NCI-H82 (cell line): ENCODE measurements at regions not wholly inside any gene's neighbourhood (a gene's known extent, or its start where the extent isn't known, plus 50 kb on each side); places are given as distances from the start of the nearest gene placed in this dataset.

Experiments
- DNase-seq: peaks from one replicate; lab custom pipeline; 2025; lab: John Stamatoyannopoulos, UW

DNA sequence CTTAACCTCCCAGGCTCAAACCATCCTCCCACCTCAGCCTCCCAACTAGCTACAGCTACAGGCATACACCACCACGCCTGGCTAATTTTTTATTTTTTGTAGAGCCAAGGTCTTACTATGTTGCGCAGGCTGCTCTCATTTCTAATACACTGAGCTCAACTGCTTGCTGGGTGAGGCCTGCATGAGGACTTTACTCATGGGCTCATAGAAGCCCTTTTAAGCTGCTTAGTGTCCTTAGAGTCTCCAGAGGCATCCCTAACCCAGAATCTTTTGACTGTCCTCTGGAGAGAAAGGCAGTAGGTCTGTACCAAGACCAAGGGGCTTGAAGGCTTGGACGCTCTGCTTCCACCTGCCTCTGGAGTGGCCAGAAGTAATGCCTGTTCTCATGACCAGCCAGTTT is 141.6 kb downstream of the TM9SF2 start:
- DNase-seq: peak; percentile 72

DNA sequence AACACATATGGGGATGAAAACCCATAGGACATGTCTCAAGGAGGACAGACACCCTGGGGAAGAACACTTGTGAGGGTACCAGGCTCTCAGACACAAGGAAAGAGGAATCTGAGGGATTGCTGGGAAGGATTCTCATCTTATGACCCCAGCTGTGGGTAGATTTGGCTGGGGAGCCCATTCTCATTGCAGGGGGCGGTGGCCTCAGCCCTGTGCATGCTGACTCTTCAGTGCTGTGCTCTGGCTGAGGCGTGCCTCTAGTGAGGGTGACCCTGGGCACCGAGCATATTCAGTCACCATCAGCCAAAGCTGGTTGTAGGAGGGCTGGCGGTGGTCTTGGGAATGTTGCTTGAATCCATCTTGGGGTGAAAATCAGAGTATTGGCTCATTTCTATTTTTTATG is 140.7 kb downstream of the TM9SF2 start:
- DNase-seq: no peak

DNA sequence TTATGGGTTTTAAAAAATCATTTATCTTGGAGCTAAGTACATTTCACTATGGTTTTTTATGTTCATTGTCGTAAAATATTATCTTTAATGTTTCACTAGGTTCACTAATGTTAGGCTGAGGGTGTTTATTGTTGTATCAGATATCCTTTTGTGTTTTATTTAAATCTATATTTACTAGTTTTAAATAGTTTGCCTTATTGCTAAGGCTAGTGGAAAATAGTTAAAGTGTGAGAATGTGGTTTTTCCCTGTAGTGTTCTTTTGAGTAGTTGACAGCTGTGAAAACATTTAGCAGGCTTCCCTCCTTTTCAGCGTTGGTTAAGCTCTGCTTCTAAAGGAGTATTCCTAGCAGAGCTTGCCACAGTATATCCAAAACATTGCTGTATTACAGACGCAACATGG is 139.0 kb downstream of the TM9SF2 start:
- no peak for DNase-seq

DNA sequence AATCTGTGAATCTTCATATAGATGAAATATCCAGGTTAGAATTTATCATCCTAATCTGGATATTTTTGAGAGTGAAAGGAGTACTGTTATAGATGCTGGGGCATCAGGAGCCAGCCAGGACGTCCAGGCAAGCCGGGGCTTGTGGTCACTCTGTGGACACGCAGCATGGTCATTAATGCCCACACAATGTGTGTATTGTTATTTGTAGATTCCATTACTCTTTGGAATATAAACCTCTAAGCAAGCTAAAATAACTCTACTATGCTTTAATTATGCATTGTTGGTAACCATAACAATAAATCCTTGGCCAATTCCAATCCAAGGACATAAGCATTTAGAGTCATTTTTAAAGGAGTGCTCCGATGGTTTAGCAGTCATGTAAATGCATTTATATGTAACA is 137.9 kb downstream of the TM9SF2 start:
- no peak for DNase-seq

DNA sequence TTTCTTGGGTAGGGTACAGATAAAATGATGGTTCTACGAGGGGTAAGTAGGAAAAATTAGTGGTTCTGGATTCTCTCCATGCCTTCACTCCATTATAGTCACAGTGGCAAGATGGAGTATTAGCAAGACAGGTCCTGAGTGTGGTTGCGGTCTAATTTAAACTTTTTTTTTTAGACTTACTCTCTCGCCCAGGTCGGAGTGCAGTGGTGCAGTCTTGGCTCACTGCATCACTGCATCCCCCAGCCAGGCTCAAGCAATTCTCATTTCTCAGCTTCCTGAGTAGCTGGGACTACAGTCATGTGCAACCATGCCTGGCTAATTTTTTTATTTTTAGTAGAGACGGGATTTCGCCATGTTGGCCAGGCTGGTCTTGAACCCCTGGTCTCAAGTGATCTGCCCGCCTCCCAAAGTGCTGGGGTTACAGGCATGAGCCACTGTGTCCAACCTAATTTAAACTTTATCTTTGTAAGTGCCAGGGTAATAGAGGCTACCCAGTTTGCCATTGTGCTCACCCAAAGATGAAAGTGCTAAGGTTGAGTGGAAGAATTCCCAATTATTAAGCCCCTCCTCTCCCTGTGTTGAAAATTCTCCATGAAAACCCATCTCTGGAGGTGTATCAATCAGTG is 135.6 kb downstream of the TM9SF2 start:
- DNase-seq: no peak

DNA sequence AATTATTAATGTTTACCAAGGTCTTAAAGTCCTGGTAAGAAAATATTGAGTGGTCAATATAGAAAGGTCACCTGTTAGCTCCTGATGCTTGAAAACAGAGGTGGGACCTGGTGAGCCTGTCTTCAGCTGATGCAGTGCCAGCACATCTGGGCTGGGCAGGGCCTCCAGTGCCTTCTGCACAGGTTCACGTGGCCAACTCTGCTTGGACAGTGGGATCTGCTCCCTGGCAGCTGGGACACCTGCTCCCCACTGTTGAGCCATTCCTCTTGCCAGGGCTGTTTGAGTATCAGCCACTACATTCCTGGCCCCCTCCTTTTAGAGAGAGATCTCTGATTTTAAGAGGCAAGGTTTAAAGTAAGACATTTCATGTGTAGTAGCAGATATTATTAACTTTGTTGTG is 135.0 kb downstream of the TM9SF2 start:
- no peak for DNase-seq

DNA sequence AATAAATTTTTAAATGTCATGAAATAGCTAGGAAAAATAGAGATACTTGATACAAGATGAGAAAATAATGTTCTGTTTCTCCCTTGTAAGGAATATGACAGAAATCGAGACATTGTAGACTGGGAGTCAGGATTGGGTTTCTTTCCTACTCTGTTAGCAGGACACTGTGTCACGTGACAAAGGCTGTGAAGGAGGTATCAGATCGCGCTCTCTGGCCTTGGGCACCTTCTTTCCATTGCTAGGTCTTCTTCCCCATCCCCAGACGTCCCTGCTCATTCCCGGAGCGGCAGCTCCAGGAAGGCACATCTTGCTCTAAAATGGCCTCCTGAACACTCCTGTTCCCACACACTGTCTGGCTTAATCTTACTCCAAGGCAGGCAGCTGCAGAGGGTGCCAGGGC is 133.4 kb downstream of the TM9SF2 start:
- DNase-seq: no peak

DNA sequence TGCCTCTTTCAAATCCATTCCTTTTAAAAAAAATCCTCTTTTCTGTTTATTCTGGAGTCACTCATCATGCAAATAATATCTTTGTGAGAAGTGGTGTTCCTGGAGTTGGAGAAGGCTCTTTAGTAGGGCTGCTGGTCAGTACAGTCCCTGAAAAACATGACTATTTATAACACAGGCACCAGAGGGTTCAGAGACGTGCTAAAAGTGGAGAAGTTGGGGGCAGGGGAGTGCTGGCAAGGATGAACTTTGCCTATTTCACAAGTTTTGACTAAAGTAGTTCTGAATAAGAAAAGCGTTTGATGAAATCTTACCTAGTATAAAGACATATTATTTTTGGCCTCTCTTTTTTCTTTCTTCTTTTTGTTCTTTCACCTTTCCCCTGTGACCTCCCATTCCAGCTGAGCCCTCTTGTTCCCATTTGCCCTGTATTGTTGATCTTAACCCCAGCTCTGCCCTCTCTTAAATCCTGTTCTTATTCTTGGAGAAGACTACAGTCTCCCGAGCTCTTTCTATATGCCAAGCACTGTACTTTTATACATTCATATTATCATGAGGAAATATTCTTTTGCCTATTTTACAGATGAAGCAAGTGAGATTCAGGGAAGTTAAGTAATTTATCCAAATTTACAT is 129.1 kb downstream of the TM9SF2 start:
- DNase-seq: no peak

DNA sequence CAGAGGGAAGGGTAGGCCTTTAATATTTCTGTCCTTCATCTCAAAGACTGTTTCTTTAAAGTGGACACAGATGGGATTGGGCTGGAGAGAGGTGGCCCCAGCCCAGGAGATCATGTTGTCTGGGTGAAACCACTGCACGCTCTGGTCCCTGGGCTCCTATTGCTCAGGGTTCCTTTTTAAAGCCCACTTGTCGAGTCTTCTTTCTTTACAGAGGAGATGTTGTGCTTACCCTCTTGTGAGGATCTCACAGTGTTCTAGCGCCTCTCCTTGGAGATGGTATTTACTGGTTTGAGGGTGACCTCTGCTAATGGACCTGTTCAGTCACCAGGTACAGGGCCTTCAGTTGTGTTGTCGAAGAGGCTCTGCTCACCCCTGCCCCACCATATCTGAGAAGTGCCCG is 128.4 kb downstream of the TM9SF2 start:
- DNase-seq: no peak

DNA sequence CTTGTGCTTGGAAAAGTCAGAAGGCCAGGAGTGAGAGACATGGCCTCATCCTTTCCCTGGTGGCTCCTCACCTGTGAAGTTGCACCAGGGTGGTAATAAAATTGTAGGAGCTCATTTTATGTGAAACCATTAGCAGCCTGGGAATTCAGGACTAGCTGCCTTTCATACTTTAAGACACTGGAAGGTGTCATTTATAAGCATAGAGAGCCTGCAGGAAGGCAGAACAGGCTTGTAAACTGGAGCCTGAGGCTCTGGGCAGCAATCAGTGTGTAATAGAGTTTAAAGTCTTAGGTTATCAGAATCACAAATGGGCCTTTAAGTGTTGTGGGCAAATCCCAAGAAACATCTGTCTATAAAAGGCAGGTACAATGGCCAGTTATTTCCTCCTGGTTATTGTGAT is 127.2 kb downstream of the TM9SF2 start:
- DNase-seq: no peak

DNA sequence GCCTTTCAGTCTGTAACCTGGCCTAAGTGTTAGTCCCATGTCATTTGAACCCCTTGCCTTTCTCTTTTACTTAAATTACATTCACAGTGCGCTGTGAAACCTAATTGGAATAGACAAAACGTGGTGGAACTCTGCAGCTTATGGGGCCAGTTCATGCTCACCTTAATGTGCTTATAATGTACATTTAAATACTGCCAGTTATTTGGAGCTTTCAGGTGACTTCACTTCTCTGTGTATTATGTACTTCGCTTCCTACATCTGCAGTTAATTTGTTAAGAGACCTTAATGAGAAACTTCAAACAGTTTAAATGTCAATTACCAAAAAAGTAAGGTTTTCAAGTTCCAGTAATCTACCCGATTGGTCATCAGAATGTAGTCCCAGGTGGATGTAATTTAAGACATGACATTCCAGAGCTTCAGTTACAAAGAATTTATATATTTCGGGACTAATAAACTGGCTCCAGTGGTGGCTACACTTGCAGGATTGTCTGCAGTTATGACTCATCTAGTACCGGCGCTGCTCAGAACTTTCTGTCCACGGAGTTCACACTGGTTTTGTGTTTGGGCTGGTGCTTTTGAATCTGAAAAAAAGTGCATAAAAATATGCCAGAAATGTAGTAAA is 125.3 kb downstream of the TM9SF2 start:
- no peak for DNase-seq

DNA sequence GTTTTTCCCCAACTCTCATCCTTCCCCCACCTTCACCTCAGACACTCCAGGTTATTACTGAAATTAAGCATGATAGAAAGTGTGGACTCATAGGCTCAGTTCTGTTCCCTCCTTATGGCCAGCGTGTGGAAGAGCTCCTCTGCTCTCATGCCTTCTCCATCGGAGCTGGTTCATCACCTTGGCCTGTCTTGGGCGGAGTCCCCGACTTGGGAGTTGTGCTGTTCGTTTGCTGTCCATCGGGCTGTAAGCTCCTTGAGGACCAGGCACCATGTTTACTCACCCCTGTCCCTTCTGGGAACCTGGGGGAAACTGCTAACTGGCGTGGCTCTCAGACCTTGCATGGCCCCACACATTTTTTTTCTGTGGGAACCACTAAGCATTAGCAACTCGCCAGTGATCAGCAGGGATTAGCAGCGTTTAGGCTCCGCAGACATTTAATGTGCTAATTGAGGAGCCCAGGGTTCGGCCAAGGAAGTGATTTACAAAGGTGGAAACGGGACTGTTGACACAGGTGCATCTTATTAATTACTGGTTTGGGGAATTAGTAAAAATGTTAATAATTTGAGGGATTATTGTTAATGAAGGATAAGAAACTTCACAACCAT is 123.8 kb downstream of the TM9SF2 start:
- DNase-seq: peak; percentile 82

DNA sequence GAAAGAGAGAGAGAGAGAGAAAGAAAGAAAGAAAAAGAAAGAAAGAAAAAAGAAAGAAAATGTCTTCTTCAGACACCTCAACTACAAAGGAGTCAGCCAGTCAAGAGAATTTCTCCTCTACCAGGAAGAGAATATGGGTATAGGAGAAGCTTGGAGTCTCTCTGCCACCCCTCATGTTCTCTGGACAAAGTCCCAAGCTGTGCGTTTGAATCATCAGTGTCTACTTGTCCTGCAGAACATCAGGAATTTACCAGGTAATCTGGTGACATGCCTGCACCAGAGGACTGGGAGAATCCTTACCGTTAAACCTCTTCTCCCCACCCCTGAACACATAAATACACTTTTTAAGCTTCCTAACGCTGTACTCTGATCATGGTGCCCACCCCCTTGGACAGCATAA is 119.5 kb downstream of the TM9SF2 start:
- no peak for DNase-seq

DNA sequence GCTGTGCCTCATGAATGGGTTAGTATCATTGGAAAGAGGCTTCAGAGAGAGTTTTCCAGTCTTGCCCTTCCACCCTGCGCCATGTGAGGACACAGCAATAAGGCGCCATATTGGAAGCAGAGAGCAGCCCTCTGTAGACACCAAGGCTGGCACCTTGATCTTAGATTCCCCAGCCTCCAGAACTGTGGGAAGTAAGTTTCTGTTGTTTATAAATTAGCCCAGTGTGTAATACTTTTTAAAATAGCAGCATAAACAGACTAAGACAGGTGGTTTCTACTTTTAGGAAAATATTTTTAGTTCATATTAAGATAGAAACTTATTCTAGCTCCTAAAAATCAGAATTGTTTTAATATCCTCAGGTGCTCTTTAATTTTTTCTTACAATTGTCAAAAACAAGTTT is 117.9 kb downstream of the TM9SF2 start:
- no peak for DNase-seq

DNA sequence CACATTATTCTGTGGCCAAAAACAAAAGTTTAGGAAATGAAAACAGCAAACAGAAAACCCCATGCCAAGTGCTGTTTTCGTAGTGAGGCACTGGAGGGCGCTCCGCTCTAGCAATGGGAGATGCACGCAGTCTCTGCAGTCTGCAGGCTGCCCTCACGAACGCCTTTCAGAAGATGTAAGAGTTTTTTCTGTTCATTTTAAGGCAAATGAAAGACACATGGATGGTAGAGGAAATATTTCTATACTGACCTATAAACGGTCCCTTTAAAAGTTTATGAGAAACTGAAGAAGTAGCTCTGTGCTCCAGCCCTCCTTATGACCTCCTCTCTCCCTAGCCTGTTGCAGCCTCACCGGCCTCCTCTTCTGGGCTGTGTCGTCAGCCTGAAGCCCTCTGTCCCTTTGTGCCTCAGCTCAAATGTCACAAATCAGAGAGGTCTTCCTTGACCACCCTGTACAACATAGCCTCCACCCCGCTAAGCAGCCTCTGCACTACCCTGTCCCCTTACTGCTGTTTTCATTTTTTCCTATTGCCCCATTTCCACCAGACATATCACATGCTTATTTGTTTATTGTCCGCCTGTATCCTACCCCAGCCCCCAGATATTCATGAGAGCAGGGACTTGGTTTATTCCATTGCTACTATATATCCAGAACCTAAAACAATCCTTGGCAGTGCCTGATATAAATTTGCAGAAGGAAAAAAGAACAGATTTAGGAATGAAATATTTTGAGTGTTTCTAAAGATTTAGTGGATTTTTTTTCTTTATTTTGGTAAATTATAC is 116.4 kb downstream of the TM9SF2 start:
- peak; percentile 70 for DNase-seq

DNA sequence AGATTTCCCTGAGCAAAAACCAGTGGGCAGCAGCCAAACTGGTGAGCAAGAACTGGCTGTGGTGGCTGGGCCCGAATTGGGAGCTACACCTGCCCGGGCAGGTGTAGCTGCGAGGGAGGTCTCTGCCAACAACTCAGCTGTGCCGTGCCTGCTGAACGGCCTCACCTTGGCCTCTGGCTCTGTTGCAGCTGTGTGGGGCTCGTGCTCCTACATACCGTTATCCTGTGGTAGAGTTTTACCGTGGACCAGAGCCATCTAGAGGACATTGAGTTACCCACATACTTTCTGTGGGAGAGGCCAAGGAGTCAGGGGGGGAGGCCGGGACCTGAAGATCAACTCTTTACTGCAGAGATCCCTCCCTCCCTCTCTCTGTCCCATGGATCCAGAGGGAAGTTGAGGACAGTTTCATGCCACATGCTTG is 113.2 kb downstream of the TM9SF2 start:
- DNase-seq: peak; percentile 81
